ENCODE measurements at regions not wholly inside any gene's neighbourhood (a gene's known extent, or its start where the extent isn't known, plus 50 kb on each side); places are given as distances from the start of the nearest gene placed in this dataset.

DNA sequence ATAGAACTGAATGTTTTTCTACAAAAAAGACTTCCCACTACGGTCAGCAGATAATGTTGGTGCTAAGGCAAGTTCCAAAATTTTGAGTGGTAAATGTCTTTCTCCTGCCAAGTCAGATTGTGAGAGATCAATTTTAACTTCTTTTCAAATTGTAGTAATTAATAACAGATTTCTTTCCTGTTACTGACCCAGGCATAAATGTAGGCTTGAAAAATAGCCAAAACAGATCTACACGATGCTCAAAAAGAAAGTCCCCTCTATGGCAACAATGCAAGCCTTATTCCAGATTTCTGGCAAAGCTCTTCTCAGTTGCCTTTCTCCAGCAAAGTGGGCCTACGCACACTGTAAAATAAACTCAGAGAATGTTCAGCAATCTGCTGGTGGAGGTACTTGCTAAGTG, 641.0 kb upstream of the NRP1 start:
- H3K27me3 Mint-ChIP-seq (ENCODE audit: low read depth), result no peaks in the 10 kb centered on the region
- H2AK5ac ChIP-seq (ENCODE audit: insufficient read length, low read length), result no peak overlapping the region
- no peak overlapping the region for H3K14ac ChIP-seq (ENCODE audit: insufficient read depth, low read length)
- no peaks in the 10 kb centered on the region for H3K27me3 ChIP-seq (ENCODE audit: insufficient read depth, low read length)
- no peaks in the 10 kb centered on the region for H4K20me1 ChIP-seq (ENCODE audit: control insufficient read depth, insufficient read depth, insufficient read length)
- no peak overlapping the region for H4K91ac ChIP-seq (ENCODE audit: insufficient read length, low read depth, low read length)
- no peak overlapping the region for H3K27ac Mint-ChIP-seq
- no peak for DNase-seq
- no peaks in the 10 kb centered on the region for H3K23me2 ChIP-seq (ENCODE audit: insufficient read length, low read depth, low read length, poor library complexity, severe bottlenecking)
- H2BK20ac ChIP-seq (ENCODE audit: low read depth, low read length, poor library complexity, severe bottlenecking), result no peak overlapping the region
- H3K9me3 ChIP-seq (ENCODE audit: control insufficient read depth, low read depth, low read length), result no peaks in the 10 kb centered on the region
- H3K23ac ChIP-seq (ENCODE audit: insufficient read length, low read depth, low read length), result no peak overlapping the region
- no peak overlapping the region for H2BK120ac ChIP-seq (ENCODE audit: low read depth, low read length, poor library complexity, severe bottlenecking)
- no CpG with 5 or more reads among the region's 3 CpGs for WGBS (ENCODE audit: extremely low coverage, insufficient read length, low lambda C conversion rate)
- H2BK5ac ChIP-seq (ENCODE audit: insufficient read length, low read length), result no peak overlapping the region
- H3K9ac ChIP-seq (ENCODE audit: extremely low read depth, insufficient read length, low read length), result no peak overlapping the region
- no peak overlapping the region for H4K8ac ChIP-seq (replicated peaks; ENCODE audit: insufficient read length, low read depth, low read length)
- no peaks in the 10 kb centered on the region for H3K4me1 ChIP-seq (ENCODE audit: insufficient read depth, low read length)
- H3K4me3 Mint-ChIP-seq, result no peak overlapping the region
- TF ChIP-seq, protein P1, sequence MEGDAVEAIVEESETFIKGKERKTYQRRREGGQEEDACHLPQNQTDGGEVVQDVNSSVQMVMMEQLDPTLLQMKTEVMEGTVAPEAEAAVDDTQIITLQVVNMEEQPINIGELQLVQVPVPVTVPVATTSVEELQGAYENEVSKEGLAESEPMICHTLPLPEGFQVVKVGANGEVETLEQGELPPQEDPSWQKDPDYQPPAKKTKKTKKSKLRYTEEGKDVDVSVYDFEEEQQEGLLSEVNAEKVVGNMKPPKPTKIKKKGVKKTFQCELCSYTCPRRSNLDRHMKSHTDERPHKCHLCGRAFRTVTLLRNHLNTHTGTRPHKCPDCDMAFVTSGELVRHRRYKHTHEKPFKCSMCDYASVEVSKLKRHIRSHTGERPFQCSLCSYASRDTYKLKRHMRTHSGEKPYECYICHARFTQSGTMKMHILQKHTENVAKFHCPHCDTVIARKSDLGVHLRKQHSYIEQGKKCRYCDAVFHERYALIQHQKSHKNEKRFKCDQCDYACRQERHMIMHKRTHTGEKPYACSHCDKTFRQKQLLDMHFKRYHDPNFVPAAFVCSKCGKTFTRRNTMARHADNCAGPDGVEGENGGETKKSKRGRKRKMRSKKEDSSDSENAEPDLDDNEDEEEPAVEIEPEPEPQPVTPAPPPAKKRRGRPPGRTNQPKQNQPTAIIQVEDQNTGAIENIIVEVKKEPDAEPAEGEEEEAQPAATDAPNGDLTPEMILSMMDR (conservative IDR thresholded peaks at IDR 0.05), result no peak
- H3K79me1 ChIP-seq (ENCODE audit: insufficient read depth, low read depth, low read length, poor library complexity, severe bottlenecking), result no peaks in the 10 kb centered on the region
- no peaks in the 10 kb centered on the region for H3K9me3 Mint-ChIP-seq
- H3K4me2 ChIP-seq (ENCODE audit: insufficient read depth, insufficient read length, low read length), result no peak overlapping the region
- H2AFZ ChIP-seq (ENCODE audit: low read length), result no peak overlapping the region
- no peak overlapping the region for H3K18ac ChIP-seq (ENCODE audit: insufficient read length, low read depth, low read length)
- H3K27ac ChIP-seq (ENCODE audit: insufficient read length, low read depth, low read length), result no peak overlapping the region
- no peak overlapping the region for H3T11ph ChIP-seq (ENCODE audit: low read length)
- H3K79me2 ChIP-seq (ENCODE audit: insufficient read depth, low read length), result no peaks in the 10 kb centered on the region
- no peak overlapping the region for H4K5ac ChIP-seq (ENCODE audit: insufficient read length, low read depth, low read length)
- H3K4me1 Mint-ChIP-seq, result no peaks in the 10 kb centered on the region
- no peak overlapping the region for H2BK12ac ChIP-seq (ENCODE audit: insufficient read length, low read depth, low read length)
- no peak overlapping the region for H2BK15ac ChIP-seq (ENCODE audit: low read depth, low read length)
- H3K36me3 Mint-ChIP-seq (ENCODE audit: insufficient read depth in 1 of 3, low read depth in 3 of 3), result no peaks in the 10 kb centered on the region
- H3K4ac ChIP-seq (ENCODE audit: low read depth, low read length), result no peak overlapping the region
- no peak overlapping the region for H3K56ac ChIP-seq (ENCODE audit: insufficient read length, low read depth, low read length)

Measured in H9 (cell line).